Stimulated activated CD8-positive, alpha-beta memory T cell treated with anti-CD3 and anti-CD28 coated beads, Interleukin-15, amount 100 ng/mL, for 24 hours (primary cell): ENCODE measurements at regions not wholly inside any gene's neighbourhood (a gene's known extent, or its start where the extent isn't known, plus 50 kb on each side); places are given as distances from the start of the nearest gene placed in this dataset.

ENCODE experiments used
- DNase-seq: peaks from one replicate; pipeline ENCODE4 v3.0.0-alpha.2; 2020; ENCODE audit warnings: low read depth

- no peak for DNase-seq
Observed at GRCh38 chr13:31081316-31081715, 80.4 kb downstream of the HSPH1 start.

- no peak for DNase-seq
Observed at GRCh38 chr13:31074756-31075155, 86.9 kb downstream of the HSPH1 start.

GRCh38 chr13:31073859-31074718 is 87.6 kb downstream of the HSPH1 start:
- no peak for DNase-seq

GRCh38 chr13:31072041-31072440 is 89.7 kb downstream of the HSPH1 start:
- no peak for DNase-seq

- no peak for DNase-seq
Observed at GRCh38 chr13:31069808-31070534, 91.7 kb downstream of the HSPH1 start.

- DNase-seq = no peak
Observed at GRCh38 chr13:31068119-31068423, 93.6 kb downstream of the HSPH1 start.

- DNase-seq = no peak
Observed at GRCh38 chr13:31067416-31068118, 94.1 kb downstream of the HSPH1 start.

- no peak for DNase-seq
Observed at GRCh38 chr13:31064636-31065035, 97.1 kb downstream of the HSPH1 start.

- no peak for DNase-seq
Observed at GRCh38 chr13:31063772-31064171, 97.9 kb downstream of the HSPH1 start.

- DNase-seq = no peak
Observed at GRCh38 chr13:31060655-31061054, 101.0 kb downstream of the HSPH1 start.

- DNase-seq = no peak
Observed at GRCh38 chr13:31060220-31060619, 101.5 kb downstream of the HSPH1 start.

- DNase-seq = no peak
Observed at GRCh38 chr13:31057403-31058033, 104.2 kb downstream of the HSPH1 start.

GRCh38 chr13:31056644-31057271 is 104.9 kb downstream of the HSPH1 start:
- DNase-seq = no peak

- no peak for DNase-seq
Observed at GRCh38 chr13:31055589-31055988, 106.1 kb downstream of the HSPH1 start.

GRCh38 chr13:31054632-31055031 is 107.1 kb downstream of the HSPH1 start:
- no peak for DNase-seq

- no peak for DNase-seq
Observed at GRCh38 chr13:31053896-31054295, 107.8 kb downstream of the HSPH1 start.

- no peak for DNase-seq
Observed at GRCh38 chr13:31053091-31053490, 108.6 kb downstream of the HSPH1 start.

GRCh38 chr13:31052478-31052877 is 109.2 kb downstream of the HSPH1 start:
- no peak for DNase-seq

- no peak for DNase-seq
Observed at GRCh38 chr13:31051999-31052398, 109.7 kb downstream of the HSPH1 start.

- no peak for DNase-seq
Observed at GRCh38 chr13:31050486-31051400, 111.0 kb downstream of the HSPH1 start.

GRCh38 chr13:31049833-31050232 is 111.9 kb downstream of the HSPH1 start:
- no peak for DNase-seq
